H4 (cell line): ENCODE measurements at regions not wholly inside any gene's neighbourhood (a gene's known extent, or its start where the extent isn't known, plus 50 kb on each side); places are given as distances from the start of the nearest gene placed in this dataset.
"Not testable (repeated sequence)": the region's sequence is repeated elsewhere in the genome, so short reads cannot be mapped to it uniquely, and the experiment has no call there.

Source experiments
- DNase-seq: peaks from one replicate; pipeline ENCODE4 v3.0.0-alpha.2; 2015; ENCODE audit warnings: low spot score

- no peak for DNase-seq
Observed at GRCh38 chr9:25048098-25048724, 502.5 kb upstream of the IZUMO3 start.

GRCh38 chr9:25045469-25045868 is 499.8 kb upstream of the IZUMO3 start:
- not testable (repeated sequence) for DNase-seq

- DNase-seq: no peak
Observed at GRCh38 chr9:25029743-25030142, 484.0 kb upstream of the IZUMO3 start.

GRCh38 chr9:25025686-25026085 is 480.0 kb upstream of the IZUMO3 start:
- DNase-seq: no peak

GRCh38 chr9:25025156-25025555 is 479.5 kb upstream of the IZUMO3 start:
- no peak for DNase-seq

GRCh38 chr9:25017779-25018178 is 472.1 kb upstream of the IZUMO3 start:
- DNase-seq: no peak

GRCh38 chr9:25010027-25010662 is 464.4 kb upstream of the IZUMO3 start:
- DNase-seq: no peak

GRCh38 chr9:25003686-25004085 is 458.0 kb upstream of the IZUMO3 start:
- DNase-seq: no peak

- DNase-seq: no peak
Observed at GRCh38 chr9:24986331-24986730, 440.6 kb upstream of the IZUMO3 start.

- not testable (repeated sequence) for DNase-seq
Observed at GRCh38 chr9:24970780-24971179, 425.1 kb upstream of the IZUMO3 start.

- no peak for DNase-seq
Observed at GRCh38 chr9:24961762-24962161, 416.1 kb upstream of the IZUMO3 start.

- no peak for DNase-seq
Observed at GRCh38 chr9:24953070-24953469, 407.4 kb upstream of the IZUMO3 start.

- DNase-seq: no peak
Observed at GRCh38 chr9:24939109-24939850, 393.6 kb upstream of the IZUMO3 start.

GRCh38 chr9:24936117-24936516 is 390.4 kb upstream of the IZUMO3 start:
- DNase-seq: no peak

GRCh38 chr9:24932785-24933184 is 387.1 kb upstream of the IZUMO3 start:
- DNase-seq: no peak

- no peak for DNase-seq
Observed at GRCh38 chr9:24931894-24932293, 386.2 kb upstream of the IZUMO3 start.

GRCh38 chr9:24912767-24913166 is 367.1 kb upstream of the IZUMO3 start:
- peak; percentile 3 for DNase-seq

- DNase-seq: no peak
Observed at GRCh38 chr9:24901319-24901718, 355.6 kb upstream of the IZUMO3 start.

GRCh38 chr9:24900179-24900578 is 354.5 kb upstream of the IZUMO3 start:
- DNase-seq: no peak

GRCh38 chr9:24899463-24899862 is 353.8 kb upstream of the IZUMO3 start:
- no peak for DNase-seq

- DNase-seq: no peak
Observed at GRCh38 chr9:24897826-24898225, 352.1 kb upstream of the IZUMO3 start.

GRCh38 chr9:24881361-24881760 is 335.7 kb upstream of the IZUMO3 start:
- no peak for DNase-seq

GRCh38 chr9:24879591-24879990 is 333.9 kb upstream of the IZUMO3 start:
- DNase-seq: no peak
